Omental fat pad (tissue), 3 donors: ENCODE measurements at regions not wholly inside any gene's neighbourhood (a gene's known extent, or its start where the extent isn't known, plus 50 kb on each side); places are given as distances from the start of the nearest gene placed in this dataset.
"Not testable (repeated sequence)": the region's sequence is repeated elsewhere in the genome, so short reads cannot be mapped to it uniquely, and the experiment has no call there.

Experiments
- ATAC-seq: fragments of 150-250 bp; one replicate; pipeline ENCODE4 v1.9.1; 2016; ENCODE audit warnings: mild to moderate bottlenecking, moderate library complexity; ENCODE audit not compliant: low FRiP score
- DNase-seq: peaks from one replicate; pipeline ENCODE4 v3.0.0-alpha.2; 2019; ENCODE audit warnings: low spot score
- CTCF ChIP-seq, 3 donors: fragments of 450-650 bp; IDR thresholded peaks; one replicate each; pipeline ENCODE4 v1.5.1; 2016 to 2017; ENCODE audit warnings: antibody characterized with exemption in 3 of 3, mild to moderate bottlenecking in 3 of 3, moderate library complexity in 2 of 3

- no peak for TF ChIP-seq CTCF (IDR thresholded peaks at IDR 0.05)
- no peak for DNase-seq
- no peak for ATAC-seq
Measured at GRCh38 chr9:82488313-82489200, 500.0 kb downstream of the SPATA31D1 start.

GRCh38 chr9:82489201-82489821, 500.7 kb downstream of the SPATA31D1 start:
- ATAC-seq (peak; percentile 50), DNase-seq (no peak)
- no peak for TF ChIP-seq CTCF (IDR thresholded peaks at IDR 0.05)

- no peak for TF ChIP-seq CTCF (IDR thresholded peaks at IDR 0.05)
- DNase-seq = no peak
- ATAC-seq = no peak
Measured at GRCh38 chr9:82490019-82490499, 501.5 kb downstream of the SPATA31D1 start.

- DNase-seq, ATAC-seq: not testable (repeated sequence)
Measured at GRCh38 chr9:82490821-82491220, 502.2 kb downstream of the SPATA31D1 start.

GRCh38 chr9:82491604-82492003, 503.0 kb downstream of the SPATA31D1 start:
- no peak for ATAC-seq
- no peak for TF ChIP-seq CTCF (IDR thresholded peaks at IDR 0.05)
- no peak for DNase-seq

GRCh38 chr9:82492274-82492673, 503.7 kb downstream of the SPATA31D1 start:
- no peak for TF ChIP-seq CTCF (IDR thresholded peaks at IDR 0.05)
- ATAC-seq (no peak), DNase-seq (no peak)

- ATAC-seq (no peak), DNase-seq (no peak)
- TF ChIP-seq CTCF (IDR thresholded peaks at IDR 0.05) = no peak
Measured at GRCh38 chr9:82495884-82496777, 507.6 kb downstream of the SPATA31D1 start.
